ENCODE measurements at regions not wholly inside any gene's neighbourhood (a gene's known extent, or its start where the extent isn't known, plus 50 kb on each side); places are given as distances from the start of the nearest gene placed in this dataset.
A peak's percentile ranks its signal among the peaks of the same experiment; 100 is the strongest.
"Not testable (repeated sequence)": the region's sequence is repeated elsewhere in the genome, so short reads cannot be mapped to it uniquely, and the experiment has no call there.

DNA sequence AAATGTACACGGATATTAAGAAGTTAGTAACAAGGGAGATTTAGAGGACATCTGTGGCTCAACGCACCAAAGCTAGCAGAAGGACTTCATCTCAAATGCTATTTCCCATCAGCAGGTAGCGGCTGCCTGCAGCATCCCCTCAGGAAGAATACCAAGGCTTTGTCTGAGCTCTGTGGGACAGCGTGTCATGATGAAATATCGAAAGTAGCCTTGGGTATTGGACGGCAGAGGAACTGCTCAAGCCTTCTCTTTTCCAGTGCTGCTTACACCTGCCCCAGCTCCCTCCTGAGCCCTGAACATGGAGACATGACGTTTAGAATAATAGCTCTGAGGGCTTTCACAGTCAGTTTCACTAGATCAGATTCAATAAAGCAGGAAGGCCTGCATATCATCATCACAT lies 241.6 kb downstream of the SUCLG1 start:
- DNase-seq (ENCODE audit: low read depth): no peak

DNA sequence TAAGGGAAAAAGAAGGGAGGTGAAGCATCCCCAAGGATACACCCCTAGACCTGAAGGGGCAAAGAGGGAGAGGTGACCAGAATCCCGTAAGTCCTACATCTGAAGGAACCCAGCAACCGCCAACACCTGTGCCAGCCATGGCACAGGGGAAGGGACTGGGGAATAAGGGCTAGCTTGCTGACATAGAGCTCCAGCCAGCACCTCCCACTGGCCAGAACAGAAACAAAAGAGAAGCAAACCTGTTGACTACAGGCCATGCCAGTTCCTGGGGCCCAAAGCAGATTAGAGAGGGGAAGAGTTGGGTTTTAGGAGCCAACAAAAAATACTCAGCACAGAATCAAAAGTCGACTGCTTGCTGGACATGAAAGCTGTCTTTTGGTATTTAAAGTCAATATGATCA lies 244.6 kb downstream of the SUCLG1 start:
- DNase-seq (ENCODE audit: low read depth): no peak

DNA sequence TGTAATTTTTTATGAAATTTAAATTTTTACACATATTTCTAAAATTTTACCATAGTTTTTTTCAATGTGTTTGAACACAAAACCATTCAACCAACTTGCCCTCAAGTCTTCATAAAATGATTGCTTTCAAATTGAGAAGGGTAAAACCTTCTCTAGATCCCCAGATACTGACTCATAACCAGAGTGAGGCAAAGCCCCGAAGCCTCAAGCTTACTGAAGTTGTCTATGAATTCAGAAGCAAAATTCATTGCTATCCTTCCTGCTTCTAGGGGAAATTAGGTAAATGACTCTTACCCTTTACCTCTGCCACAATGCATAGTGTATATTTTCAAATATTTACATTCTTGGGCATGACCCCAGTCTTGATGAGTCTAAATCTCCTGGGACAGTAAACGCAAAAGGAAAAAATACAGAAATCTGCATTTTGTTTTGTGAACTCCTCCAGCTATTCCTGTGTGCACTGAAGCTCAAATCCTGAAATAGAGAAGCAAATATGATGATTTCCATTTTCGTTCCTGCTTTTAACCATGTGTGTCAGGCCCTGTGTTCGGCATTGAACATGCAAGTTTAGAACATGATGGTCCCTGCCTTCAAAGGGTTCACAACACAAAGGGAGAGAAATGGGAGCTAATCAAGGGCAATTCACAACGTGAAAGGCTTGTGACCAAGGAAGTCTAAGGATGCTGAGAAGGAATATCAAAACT lies 246.3 kb downstream of the SUCLG1 start:
- no peak for DNase-seq (ENCODE audit: low read depth)

DNA sequence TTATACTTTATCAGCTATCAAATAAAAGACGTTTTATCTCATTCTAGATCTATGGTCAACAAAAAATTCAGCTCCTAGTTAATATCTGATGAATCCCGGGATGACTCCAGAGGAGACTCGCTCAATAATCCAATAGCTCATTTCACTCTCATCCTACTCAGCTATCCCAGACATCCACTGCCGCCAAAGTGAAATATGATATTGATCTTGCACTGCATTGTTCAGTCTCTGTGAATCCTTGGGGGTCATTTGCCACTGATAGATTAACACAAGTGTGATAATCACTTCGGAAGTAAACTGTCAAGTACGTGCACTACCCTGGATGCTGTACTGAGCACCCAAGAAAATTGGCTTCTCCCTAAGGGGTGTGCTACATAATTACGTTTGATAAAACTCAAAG lies 249.1 kb downstream of the SUCLG1 start:
- no peak for DNase-seq (ENCODE audit: low read depth)

DNA sequence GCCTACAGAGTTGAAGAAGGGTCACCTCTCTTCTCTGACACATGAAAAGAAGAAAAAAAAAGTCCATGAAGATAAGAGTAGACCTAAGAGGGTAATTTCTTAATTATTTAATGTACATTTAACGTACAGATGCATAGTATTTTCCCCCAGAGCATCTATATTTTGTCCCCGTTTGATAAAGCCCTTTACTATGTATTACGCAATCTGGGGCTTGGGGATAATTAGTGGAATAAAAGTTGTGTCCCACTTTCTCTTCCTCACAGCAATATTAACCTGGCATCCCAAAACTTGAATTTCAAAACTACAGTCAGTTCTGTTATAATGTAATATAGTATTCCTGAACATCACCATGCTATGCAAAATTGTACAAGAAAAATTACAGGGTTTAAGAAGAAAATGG lies 254.1 kb downstream of the SUCLG1 start:
- no peak for DNase-seq (ENCODE audit: low read depth)

DNA sequence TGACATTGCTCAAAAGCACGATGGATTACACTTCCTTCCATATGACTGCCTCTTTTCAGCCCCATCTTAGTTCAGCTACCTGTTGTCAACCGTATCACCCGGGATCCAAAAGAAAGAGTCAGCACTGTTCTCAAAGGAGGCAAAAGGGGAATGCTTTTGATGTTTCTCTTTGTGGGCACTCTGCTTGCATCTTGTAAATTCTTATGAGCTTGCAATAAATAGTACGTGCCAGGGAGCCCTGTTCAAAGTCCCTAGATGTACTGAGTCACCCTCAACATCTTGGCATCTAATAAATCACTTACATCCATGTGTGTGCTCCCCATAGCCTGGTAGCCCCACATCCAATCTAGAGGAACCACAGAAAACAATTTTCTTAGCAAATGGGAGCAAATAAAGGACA lies 256.9 kb downstream of the SUCLG1 start:
- no peak for DNase-seq (ENCODE audit: low read depth)

DNA sequence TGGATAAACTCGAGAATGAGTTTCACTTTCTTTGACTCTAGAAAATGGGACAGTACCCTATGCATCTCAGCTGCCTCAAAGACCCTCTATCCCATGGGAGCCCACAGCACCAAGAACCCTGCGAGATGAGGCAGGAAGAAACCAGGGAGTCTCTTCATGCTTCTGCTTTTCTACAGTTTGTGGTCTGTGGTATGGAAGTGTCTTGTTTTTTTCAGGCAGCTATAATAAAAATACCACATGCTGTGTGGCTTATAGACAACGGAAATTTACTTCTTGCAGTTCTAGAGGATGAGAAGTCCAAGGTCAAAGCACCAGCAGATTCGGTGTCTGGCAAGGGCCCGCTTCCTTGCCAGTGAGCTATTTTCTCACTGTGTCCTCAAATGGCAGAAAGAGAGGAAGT lies 257.9 kb downstream of the SUCLG1 start:
- no peak for DNase-seq (ENCODE audit: low read depth)

DNA sequence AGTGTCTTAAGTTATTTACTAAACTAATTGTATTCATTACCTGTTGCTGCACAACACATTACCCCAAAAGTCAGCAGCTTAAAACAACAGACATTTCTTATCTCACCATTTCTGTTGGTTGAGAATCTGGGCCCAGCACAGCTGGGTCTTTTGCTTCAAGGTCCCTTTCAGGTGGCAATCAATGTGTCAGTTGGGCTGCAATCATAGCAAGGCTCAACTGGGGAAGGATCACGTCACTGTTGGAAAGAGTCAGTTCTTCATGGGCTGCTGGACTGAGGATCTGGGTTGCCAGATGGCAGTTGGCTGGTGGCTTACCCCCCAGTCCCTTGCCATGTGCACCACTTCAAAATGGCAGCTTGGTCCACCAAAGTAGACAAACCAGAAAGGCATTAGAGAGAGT lies 261.2 kb downstream of the SUCLG1 start:
- DNase-seq (ENCODE audit: low read depth): no peak

DNA sequence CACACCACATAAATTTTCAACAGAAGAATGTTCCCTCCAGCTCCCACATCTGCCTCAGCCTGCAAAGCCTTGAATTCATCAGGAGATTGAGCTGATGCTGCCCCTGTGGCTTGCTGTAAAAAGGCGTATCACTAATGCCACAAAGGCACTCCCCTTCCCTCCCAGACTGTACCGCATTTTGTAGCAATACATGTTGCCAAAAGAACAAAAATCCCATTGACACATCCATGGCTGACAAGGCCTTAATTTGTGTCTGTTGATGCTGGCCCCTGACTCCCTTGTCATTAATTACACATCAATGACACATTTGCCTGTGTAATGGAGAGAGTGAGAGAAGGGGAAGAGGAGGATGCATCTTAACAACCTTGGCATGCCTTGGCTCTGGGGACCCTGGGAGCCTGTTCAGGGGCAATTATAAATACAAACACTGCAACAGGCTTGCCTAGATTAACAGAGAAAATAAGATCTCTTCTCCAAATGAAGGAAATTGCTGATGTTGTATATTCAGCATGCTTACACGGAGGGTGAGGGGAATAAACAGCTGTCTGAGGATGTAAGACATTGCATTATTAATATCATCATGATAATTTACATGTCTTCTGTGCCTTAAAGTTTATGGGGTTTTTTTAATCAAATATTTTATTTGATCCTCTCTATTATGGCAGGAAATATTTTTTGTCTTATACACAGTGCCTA lies 264.0 kb downstream of the SUCLG1 start:
- DNase-seq (ENCODE audit: low read depth): no peak

DNA sequence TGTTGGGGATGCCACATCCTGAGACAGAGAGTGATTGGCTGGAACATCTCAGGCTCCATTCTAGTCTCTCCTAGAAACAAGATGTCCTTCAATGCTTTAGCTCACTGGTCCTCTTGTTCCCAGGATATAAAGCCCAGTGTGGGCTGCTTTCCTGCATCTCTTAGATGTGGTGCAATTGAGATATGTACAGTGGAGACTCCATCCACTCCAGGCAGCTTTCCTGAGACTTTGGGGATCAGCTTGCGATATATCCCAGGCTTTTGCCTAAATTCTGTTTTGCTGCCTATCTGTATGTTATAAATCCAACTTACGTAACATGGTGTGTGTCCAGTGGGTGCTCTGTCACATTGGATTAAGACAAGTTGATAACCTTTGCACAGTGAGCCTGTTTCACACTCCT lies 264.9 kb downstream of the SUCLG1 start:
- no peak for DNase-seq (ENCODE audit: low read depth)

DNA sequence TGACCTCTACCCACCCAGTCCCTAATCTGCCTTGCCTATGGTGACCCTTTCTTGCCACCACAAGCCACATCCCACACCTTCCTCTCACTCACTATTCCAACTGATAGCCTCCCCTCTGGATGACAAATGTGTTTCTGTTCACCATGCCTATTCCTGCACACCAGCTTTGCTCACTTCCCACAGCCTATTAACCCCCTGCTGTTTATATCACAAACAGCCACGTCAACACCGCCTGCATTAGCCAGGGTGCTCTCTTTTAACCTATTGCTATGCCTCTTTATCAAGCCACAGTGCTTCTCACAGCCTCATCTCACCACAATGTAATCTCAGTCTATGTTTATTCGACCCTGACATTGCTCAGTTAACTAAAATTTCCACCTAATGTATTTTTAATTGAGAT lies 271.8 kb downstream of the SUCLG1 start:
- peak; percentile 1 for DNase-seq (ENCODE audit: low read depth)

DNA sequence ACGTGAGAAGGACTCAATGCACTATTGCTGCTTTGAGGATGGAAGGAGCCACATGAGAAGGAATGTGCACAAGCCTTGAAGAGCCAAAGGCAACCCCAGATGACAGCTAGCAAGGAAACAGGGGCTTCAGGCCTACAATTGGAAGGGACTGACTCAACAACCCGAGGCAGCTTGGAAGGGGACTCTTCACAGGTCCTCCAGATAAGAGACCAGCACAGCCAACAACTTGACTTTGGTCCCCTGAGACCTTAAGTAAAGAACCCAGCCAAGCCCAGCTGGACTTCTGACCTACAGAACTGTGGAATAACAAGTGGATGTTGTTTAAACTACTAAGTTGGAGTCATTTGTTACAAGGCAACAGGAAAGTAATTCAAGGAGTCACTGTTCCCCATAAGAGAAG lies 277.2 kb downstream of the SUCLG1 start:
- no peak for DNase-seq (ENCODE audit: low read depth)

DNA sequence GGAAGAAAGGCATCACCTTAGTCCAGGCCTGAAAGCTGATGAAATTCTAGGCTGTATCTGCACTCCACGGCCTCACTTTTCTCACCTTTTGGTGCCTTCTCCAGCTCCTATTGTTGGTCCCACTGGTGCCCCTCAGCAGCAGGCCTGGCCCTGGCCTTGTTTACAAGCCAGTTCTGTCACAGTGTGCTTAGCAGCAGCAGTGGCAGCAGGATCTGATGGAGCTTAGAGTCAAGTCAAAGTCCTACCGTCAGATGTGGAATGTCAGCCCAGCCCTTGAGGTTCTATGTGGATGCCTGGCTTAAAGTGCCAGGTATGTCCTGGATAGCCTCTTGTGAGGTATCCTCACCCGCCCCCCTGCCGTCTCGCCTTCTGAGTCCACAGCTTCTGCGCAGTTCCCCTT lies 281.3 kb downstream of the SUCLG1 start:
- no peak for DNase-seq (ENCODE audit: low read depth)

DNA sequence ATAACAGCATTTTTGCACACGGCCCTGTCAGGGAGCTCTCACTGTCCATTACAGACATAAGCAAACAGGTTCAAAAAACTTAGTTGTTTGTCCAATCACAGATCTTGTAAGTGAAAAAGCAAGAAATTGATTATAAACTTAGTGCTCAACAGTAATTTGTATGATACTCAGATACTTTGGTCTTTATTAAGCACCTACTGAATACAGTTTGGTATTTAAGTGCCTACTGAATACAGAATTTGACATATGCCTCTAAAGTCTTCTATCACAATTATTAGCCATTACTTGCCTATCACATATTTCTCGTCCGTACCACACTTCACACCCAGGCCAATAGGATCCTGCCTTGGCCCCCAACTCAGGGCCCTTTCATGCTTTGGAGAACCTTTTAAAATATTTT lies 283.1 kb downstream of the SUCLG1 start:
- no peak for DNase-seq (ENCODE audit: low read depth)

DNA sequence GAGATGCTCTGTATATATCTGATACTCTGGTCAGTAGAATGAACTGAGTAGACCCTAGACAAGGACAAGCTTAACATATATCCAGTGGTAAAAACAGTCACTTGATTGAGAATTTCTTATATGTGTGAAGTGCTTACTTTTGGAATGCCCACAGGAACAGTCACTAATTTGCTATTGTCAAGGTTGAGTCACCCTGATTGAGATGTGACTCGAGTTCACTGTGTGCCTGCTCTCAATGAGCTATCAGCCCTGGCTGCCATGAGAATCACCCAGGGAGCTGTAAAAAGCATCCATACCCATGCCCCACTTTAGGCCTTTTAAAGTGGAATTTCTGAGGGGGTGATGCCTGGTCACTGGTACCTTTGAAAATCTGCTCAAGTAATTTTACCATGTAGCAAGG lies 283.7 kb downstream of the SUCLG1 start:
- DNase-seq (ENCODE audit: low read depth): no peak

DNA sequence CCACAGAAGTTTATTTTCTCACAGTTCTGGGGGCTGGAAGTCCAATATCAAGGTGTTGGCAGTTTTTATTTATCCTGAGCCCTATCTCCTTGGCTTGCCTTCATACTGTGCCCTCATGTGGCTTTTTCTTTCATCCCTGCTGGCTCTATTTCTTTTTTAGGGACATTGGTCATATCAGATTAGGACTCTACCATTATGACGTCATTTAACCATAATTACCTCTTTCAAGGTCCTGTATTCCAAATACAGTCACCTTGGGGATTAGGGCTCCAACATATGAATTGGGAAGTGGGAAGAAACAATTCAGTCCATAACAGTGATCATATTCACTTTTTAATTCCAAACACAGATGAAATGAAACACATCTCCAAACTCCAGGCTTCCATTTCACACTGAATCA lies 286.0 kb downstream of the SUCLG1 start:
- no peak for DNase-seq (ENCODE audit: low read depth)

DNA sequence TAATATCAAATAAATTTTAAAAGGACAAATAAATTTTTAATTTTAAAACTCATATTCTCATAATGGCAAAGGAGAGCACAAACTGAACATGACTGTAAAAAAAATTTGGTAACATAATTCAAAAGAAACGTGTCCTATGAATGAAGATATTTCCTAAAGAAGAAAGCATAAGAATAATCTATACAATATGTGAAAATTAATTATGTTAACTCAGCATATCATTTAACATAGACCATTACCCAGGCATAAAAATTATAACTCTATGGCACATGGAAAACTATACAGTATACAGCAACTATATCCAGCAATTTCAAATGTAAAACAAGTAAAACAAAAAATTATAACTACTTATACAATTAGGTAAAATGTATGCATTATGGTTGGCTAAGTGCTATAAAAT lies 288.1 kb downstream of the SUCLG1 start:
- no peak for DNase-seq (ENCODE audit: low read depth)

DNA sequence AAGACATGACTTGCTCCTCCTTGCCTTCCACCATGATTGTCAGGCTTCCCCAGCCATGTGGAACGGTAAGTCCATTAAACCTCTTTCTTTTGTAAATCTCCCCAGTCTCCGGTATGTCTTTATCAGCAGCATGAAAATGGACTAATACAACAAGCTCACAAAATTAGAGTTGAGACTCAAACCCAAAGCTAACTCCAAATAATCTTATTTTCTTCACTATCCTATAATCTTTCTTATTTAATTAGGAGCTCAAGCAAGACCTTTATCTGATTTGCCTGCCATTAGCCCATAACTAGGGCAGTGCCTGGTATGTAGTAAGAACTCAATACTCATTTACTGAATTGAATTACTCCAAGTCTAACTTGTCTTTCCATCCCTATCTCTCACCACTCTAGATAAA lies 289.2 kb downstream of the SUCLG1 start:
- DNase-seq (ENCODE audit: low read depth): no peak

DNA sequence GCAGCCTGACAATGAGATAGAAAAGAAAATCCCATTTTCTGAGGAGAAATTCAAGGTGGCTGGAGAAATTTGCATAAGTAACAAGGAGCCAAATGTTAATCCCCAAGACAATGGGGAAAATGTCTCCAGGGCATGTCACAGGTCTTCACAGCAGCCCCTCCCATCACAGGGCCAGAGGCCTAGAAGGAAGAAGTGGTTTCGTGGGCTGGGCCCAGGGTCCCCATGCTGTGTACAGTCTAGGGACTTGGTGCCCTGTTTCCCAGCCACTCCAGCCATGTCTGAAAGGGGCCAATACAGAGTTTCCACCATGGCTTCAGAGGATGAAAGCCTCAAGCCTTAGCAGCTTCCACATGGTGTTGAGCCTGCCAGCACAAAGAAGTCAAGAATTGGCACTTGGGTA lies 290.5 kb downstream of the SUCLG1 start:
- DNase-seq (ENCODE audit: low read depth): not testable (repeated sequence)

DNA sequence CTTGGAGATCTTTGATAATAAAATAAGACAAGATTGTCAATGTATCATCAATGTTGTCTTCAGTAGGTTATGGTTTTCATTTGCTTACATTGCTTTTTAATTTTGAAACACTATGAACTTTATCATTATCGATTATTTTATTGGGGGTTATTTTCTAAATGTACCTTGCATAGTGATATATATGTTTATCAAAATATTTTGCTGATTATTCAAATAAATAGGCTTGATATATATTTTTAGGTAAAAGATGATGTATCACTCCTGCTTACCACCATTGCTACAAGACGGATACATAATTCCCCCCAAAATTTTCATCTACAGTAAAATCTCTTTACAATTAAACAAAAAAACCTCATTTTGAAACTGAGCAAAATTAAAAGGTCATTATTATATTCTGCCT lies 293.8 kb downstream of the SUCLG1 start:
- DNase-seq (ENCODE audit: low read depth): no peak

DNA sequence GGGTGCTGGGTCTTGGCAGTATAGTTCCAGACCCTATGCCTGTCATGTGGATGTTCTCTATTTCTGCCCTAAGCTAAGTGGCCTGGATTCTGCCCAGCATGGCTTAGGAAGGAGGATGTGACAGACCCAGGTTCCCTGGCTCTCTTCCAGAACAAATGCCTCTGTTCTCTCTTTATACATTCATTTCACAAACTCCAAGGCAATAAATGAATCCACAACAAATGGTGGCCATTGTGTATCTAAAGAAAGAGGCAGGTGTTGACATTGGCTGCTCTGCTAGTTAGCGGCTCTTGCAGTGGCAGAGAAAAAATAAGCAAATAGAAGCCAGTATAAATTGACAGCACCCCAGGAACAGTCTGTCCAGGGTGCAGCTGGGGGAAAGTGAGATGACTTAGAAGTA lies 298.6 kb downstream of the SUCLG1 start:
- no peak for DNase-seq (ENCODE audit: low read depth)

DNA sequence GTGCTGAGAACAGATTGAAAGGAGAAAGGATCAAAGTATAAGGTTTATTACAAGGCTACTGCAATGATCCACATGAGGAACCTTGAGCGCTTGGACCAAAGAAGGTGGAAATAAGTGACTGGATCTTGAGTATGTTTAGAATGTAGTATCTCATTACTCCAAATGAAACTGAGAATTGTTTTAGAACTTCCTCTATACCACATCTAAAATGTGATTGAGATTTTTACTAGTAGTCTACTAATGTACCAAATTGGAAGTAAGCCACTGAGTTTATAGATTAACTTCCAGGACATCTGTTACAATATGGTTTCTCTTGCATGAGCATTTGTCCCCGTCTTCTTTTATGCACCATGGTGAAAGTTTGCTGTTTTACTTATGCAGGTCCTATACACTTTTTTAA lies 300.5 kb downstream of the SUCLG1 start:
- no peak for DNase-seq (ENCODE audit: low read depth)

DNA sequence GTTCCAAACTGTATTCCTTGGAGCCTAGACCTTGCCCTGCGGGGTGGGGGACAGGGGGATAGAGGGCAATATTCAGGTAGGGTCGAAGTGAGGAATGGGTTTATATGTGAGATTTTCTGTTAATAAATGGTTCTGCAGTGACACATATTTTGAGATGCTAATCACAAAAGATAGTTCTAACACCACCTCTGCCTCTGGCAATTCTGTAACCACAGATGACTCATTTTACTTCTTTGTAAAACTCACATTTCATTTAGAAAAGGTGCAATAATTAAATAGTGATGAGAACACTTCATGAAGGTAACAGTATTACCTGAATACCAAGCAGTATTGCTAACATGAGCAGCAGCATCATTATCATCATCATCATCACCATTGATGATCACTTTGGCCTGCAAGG lies 306.6 kb downstream of the SUCLG1 start:
- peak; percentile 17 for DNase-seq (ENCODE audit: low read depth)

DNA sequence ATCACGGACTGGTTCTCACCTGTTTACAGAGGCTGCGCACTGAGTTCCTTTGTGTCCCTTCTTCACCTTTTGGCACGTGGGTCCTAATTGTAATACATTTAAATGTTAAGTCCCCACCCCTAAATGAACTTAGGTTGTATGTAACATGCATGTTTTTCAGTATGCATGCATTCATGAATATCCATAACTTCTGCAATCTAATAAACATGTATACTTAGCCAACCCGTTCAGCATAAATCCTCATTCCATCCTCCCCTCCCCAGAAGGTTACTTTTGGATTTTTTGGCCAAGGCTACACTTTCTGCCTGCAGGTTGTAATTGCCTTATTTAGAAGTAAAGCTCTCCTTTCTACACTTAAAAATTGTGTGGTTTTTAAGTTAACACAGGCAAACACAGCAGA lies 314.7 kb downstream of the SUCLG1 start:
- DNase-seq (ENCODE audit: low read depth): no peak
